Endothelial cell (in vitro differentiated cells): ENCODE measurements at regions not wholly inside any gene's neighbourhood (a gene's known extent, or its start where the extent isn't known, plus 50 kb on each side); places are given as distances from the start of the nearest gene placed in this dataset.

ENCODE experiments used
- DNase-seq: peaks from one replicate; pipeline ENCODE4 v3.0.0; 2021; ENCODE audit warnings: low spot score
- H3K27ac Mint-ChIP-seq: one replicate; pipeline ENCODE4 v1.8.0; 2021; ENCODE audit warnings: mixed read lengths, inconsistent platforms; ENCODE audit not compliant: unreplicated experiment
- H3K27me3 Mint-ChIP-seq: one replicate; pipeline ENCODE4 v1.8.0; 2021; ENCODE audit warnings: mild to moderate bottlenecking, moderate library complexity, mixed read lengths, inconsistent platforms; ENCODE audit not compliant: unreplicated experiment
- H3K36me3 Mint-ChIP-seq: one replicate; pipeline ENCODE4 v1.8.0; 2021; ENCODE audit warnings: mild to moderate bottlenecking, low read depth, mixed read lengths, inconsistent platforms; ENCODE audit not compliant: unreplicated experiment
- H3K4me1 Mint-ChIP-seq: one replicate; pipeline ENCODE4 v1.8.0; 2021; ENCODE audit warnings: mild to moderate bottlenecking, mixed read lengths, inconsistent platforms; ENCODE audit not compliant: unreplicated experiment
- H3K4me3 Mint-ChIP-seq: one replicate; pipeline ENCODE4 v1.8.0; 2021; ENCODE audit warnings: mild to moderate bottlenecking, mixed read lengths, inconsistent platforms; ENCODE audit not compliant: unreplicated experiment
- H3K9me3 Mint-ChIP-seq: one replicate; pipeline ENCODE4 v1.8.0; 2021; ENCODE audit warnings: mixed read lengths, inconsistent platforms; ENCODE audit not compliant: unreplicated experiment
- TF ChIP-seq, protein P1 (sequence below): fragments of 200-600 bp; sonication (generic); IDR thresholded peaks from one replicate; pipeline ENCODE4 v1.5.0; 2021; ENCODE audit warnings: antibody characterized with exemption; ENCODE audit not compliant: unreplicated experiment

DNA sequence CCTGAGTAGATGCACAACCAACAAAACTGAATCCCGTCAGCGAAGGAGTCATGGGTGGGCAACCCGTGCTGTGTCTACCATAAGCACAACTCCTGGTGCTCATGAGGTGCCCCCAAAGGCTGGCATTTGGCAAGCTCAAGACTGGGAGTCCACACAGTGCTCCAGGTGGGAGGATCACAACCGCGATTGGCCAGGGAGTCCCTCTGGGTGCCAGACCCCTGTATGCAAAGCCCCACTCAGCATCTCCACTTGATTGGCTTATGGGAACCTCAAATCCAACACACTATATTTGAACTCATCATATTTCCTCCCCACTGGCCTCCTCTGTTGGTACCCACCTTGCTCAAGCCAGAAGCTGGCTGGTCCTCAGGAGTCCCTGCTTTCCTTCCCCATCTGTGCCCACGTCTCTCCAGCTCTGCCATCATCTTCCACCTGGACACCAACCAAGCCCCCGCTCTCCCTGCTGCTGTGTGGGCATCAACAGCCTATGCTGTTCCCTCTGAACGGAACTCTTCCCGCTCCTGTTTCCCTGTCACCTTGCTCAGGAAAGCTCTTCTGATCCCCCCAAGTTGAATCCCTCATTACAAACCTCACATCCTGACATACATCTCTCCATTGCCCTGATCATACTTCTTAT, 142.3 kb upstream of the PTPN1 start:
- no peak for DNase-seq
- TF ChIP-seq, protein P1, sequence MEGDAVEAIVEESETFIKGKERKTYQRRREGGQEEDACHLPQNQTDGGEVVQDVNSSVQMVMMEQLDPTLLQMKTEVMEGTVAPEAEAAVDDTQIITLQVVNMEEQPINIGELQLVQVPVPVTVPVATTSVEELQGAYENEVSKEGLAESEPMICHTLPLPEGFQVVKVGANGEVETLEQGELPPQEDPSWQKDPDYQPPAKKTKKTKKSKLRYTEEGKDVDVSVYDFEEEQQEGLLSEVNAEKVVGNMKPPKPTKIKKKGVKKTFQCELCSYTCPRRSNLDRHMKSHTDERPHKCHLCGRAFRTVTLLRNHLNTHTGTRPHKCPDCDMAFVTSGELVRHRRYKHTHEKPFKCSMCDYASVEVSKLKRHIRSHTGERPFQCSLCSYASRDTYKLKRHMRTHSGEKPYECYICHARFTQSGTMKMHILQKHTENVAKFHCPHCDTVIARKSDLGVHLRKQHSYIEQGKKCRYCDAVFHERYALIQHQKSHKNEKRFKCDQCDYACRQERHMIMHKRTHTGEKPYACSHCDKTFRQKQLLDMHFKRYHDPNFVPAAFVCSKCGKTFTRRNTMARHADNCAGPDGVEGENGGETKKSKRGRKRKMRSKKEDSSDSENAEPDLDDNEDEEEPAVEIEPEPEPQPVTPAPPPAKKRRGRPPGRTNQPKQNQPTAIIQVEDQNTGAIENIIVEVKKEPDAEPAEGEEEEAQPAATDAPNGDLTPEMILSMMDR: no peak
- Mint-ChIP-seq H3K27ac (no peak overlapping the region), H3K27me3 (peaks cover 1% of the 10 kb centered on the region), H3K4me1 (no peaks in the 10 kb centered on the region), H3K9me3 (no peaks in the 10 kb centered on the region), H3K4me3 (no peak overlapping the region), H3K36me3 (no peaks in the 10 kb centered on the region)

DNA sequence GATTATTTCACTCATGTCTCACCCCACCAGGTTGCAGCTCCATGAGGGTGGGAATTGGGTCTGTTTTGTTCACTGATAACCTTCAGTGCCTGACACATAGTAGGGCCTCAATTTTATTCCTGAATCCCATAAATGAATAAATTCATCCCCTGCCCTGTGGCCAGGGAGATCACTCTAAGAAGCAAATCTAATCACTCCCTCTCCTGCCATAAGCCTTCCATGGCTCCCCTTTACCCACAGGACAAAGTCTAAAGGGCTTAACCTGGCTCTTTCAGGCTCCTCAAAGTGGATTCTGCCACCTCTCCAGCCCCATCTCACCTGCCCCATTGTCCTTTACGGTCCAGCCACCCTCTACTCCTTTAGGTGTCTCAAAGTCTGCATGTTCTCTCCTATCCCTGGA, 141.8 kb upstream of the PTPN1 start:
- Mint-ChIP-seq H3K27ac (no peak overlapping the region), H3K4me1 (no peaks in the 10 kb centered on the region), H3K9me3 (no peaks in the 10 kb centered on the region), H3K36me3 (no peaks in the 10 kb centered on the region), H3K27me3 (peaks cover 1% of the 10 kb centered on the region), H3K4me3 (no peak overlapping the region)
- TF ChIP-seq, protein P1: no peak
- no peak for DNase-seq

DNA sequence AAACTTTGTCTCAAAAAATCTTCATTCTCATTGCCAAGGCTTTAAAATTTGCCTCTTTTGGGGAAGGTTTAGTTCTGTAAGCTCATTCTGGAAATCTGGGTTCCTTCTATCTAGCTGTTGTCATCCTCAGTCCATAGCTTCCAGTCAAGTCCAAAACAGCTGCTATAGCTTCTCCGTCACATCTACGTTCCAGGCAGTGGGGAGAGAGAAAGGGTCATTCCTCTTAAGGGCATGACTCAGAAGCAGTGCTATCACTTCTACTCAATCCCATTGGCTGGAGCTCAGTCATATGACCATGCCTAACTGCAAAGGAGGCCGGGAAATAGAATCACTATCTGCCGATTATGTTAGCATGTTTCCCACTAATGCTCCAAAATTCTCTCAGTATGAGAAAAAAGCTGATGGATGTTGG, 141.4 kb upstream of the PTPN1 start:
- Mint-ChIP-seq H3K36me3 (no peaks in the 10 kb centered on the region), H3K27ac (no peak overlapping the region)
- TF ChIP-seq, protein P1: no peak

DNA sequence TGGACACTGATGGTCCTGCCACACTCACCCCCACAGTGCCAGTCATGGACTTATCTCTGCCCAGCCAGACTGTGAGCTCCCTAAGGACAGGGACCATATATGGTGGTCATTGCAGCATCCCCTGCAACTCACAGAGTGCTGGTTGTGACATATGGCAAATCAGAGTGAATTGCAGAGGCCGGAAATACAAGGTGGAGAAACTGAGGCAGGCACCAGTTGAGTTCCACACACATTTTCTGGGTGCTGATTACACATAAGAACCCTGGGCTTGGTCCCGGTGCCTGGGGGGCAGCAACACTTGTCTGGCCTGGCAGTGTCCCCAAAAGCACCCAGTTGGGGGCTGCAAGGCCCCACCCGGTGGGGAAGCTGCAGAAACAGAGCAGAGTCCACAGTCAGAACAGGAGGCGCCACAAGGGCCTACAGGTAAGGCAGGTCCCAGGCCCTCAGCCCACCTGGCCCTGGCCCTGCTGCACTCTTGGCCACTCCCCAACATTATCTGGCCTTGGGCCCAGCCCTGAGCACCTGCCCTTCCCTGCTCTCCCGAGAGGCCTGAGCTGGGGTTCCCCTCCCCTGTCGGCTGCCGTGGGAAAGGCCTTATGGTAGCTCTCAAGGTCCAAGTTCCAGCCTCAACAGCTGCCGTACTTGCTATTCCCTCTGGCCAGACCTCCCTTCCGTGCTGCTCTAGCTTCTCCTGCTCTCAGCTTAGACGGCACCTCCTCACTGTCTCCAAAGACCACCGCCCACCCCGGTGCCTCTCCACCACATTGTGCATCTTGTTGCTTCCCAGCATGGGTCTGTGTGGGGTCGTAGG, 140.8 kb upstream of the PTPN1 start:
- no peak for DNase-seq
- TF ChIP-seq, protein P1: no peak
- H3K36me3 Mint-ChIP-seq: no peaks in the 10 kb centered on the region
- no peak overlapping the region for H3K27ac Mint-ChIP-seq
- H3K9me3 Mint-ChIP-seq: no peaks in the 10 kb centered on the region
- peaks cover 4% of the 10 kb centered on the region for H3K4me1 Mint-ChIP-seq
- no peak overlapping the region for H3K4me3 Mint-ChIP-seq
- H3K27me3 Mint-ChIP-seq: peaks cover 6% of the 10 kb centered on the region

More for the DNA sequence above, 141.4 kb upstream of the PTPN1 start:
- H3K4me1 Mint-ChIP-seq: peaks cover 2% of the 10 kb centered on the region
- peaks cover 1% of the 10 kb centered on the region for H3K27me3 Mint-ChIP-seq
- no peak for DNase-seq
- no peaks in the 10 kb centered on the region for H3K9me3 Mint-ChIP-seq
- no peak overlapping the region for H3K4me3 Mint-ChIP-seq

DNA sequence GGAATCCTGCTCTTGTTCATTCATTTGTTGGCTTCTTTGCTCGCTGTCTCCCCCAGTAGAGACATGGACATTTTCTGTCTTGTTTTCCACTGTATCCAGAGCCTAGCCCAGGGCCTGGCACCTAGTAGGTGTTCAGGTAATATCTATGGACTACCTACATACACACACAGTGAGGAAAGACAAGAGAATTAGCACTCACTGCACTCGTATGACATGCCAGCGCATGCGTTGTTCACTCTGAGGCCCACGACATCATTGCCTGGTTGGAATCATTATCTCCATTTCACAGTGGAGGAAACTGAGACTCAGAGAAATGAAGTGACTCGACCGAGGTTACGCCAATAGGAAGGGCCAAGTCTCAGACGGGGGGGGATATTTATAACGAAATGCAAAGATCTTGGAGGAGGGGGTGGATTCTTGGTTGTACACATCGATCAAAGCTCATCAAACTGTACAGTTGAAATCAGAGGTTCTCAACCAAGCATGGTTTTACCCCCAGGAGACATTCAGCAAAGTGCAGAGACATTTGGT, 140.1 kb upstream of the PTPN1 start:
- Mint-ChIP-seq H3K9me3 (no peaks in the 10 kb centered on the region), H3K36me3 (no peaks in the 10 kb centered on the region), H3K27ac (no peak overlapping the region), H3K27me3 (peaks cover 6% of the 10 kb centered on the region), H3K4me3 (no peak overlapping the region), H3K4me1 (peaks cover 4% of the 10 kb centered on the region)
- TF ChIP-seq, protein P1: no peak
- no peak for DNase-seq
